Esophagus (tissue), 2 donors: ENCODE measurements at regions not wholly inside any gene's neighbourhood (a gene's known extent, or its start where the extent isn't known, plus 50 kb on each side); places are given as distances from the start of the nearest gene placed in this dataset.

Experiments used
- H3K27ac ChIP-seq, 2 donors: one replicate each; pipeline ENCODE4 v1.5.1; 2013; ENCODE audit warnings: low read depth in 2 of 2, mild to moderate bottlenecking in 2 of 2, inconsistent platforms in 1 of 2, low read length in 1 of 2, moderate library complexity in 1 of 2
- H3K27me3 ChIP-seq, 2 donors: one replicate each; pipeline ENCODE4 v1.6.1; 2013; ENCODE audit warnings: low read length in 2 of 2, control low read depth in 1 of 2, mild to moderate bottlenecking in 1 of 2; ENCODE audit not compliant: insufficient read depth in 2 of 2, control insufficient read depth in 1 of 2
- H3K36me3 ChIP-seq, 2 donors: one replicate each; pipeline ENCODE4 v1.6.1; 2013; ENCODE audit warnings: low read length in 1 of 2; ENCODE audit not compliant: control insufficient read depth in 2 of 2, insufficient read depth in 2 of 2
- H3K4me1 ChIP-seq, 2 donors: one replicate each; pipeline ENCODE4 v1.6.1; 2013; ENCODE audit warnings: low read length in 1 of 2; ENCODE audit not compliant: control insufficient read depth in 2 of 2, insufficient read depth in 2 of 2
- H3K4me3 ChIP-seq, 2 donors: one replicate each; pipeline ENCODE4 v1.5.1; 2013; ENCODE audit warnings: low read length in 2 of 2, mild to moderate bottlenecking in 2 of 2, low read depth in 1 of 2, moderate library complexity in 1 of 2
- H3K9me3 ChIP-seq, 2 donors: one replicate each; pipeline ENCODE4 v1.6.1; 2013; ENCODE audit warnings: mild to moderate bottlenecking in 2 of 2, low read depth in 1 of 2, low read length in 1 of 2, moderate library complexity in 1 of 2; ENCODE audit not compliant: control insufficient read depth in 2 of 2, insufficient read depth in 1 of 2
- WGBS, 2 donors: extraction: QIAGEN DNeasy Blood & Tissue Kit; methylation state at CpG; one replicate each; pipeline ENCODE4 v1.1.7; 2013; 5-methylcytosine and 5-hydroxymethylcytosine counted together
- donor health status: healthy with polysubstance abuse.
- donor health status: Bipolar disorder and iron deficiency.

GRCh38 chr15:94600505-94600904 lies 369.1 kb downstream of the MCTP2 start:
- no peak overlapping the region for H3K4me3 ChIP-seq
- H3K27me3 ChIP-seq, result no peaks in the 10 kb centered on the region
- H3K36me3 ChIP-seq, result no peaks in the 10 kb centered on the region
- WGBS, 2 donors, result 66 to 69% methylated on average over 8 of the region's 8 CpGs
- no peaks in the 10 kb centered on the region for H3K4me1 ChIP-seq
- H3K27ac ChIP-seq, result no peak overlapping the region
- no peaks in the 10 kb centered on the region for H3K9me3 ChIP-seq

- WGBS, 2 donors, result 74% methylated on average over 8 of the region's 8 CpGs
- peaks cover 0 to 3% of the 10 kb centered on the region in 2 donors for H3K27me3 ChIP-seq
- H3K36me3 ChIP-seq, result no peaks in the 10 kb centered on the region
- H3K9me3 ChIP-seq, result no peaks in the 10 kb centered on the region
- H3K4me3 ChIP-seq, result no peak overlapping the region
- H3K4me1 ChIP-seq, result no peaks in the 10 kb centered on the region
- H3K27ac ChIP-seq, result no peak overlapping the region
Measured at GRCh38 chr15:94602754-94603470, 371.6 kb downstream of the MCTP2 start.

- Histone ChIP-seq H3K4me3 (no peak overlapping the region), H3K27me3 (peaks cover 0 to 3% of the 10 kb centered on the region in 2 donors), H3K27ac (no peak overlapping the region), H3K36me3 (no peaks in the 10 kb centered on the region), H3K4me1 (no peaks in the 10 kb centered on the region), H3K9me3 (no peaks in the 10 kb centered on the region)
Measured at GRCh38 chr15:94606286-94606685, 374.9 kb downstream of the MCTP2 start.

GRCh38 chr15:94607176-94607654 lies 375.9 kb downstream of the MCTP2 start:
- Histone ChIP-seq H3K9me3 (no peaks in the 10 kb centered on the region), H3K36me3 (no peaks in the 10 kb centered on the region), H3K4me1 (no peaks in the 10 kb centered on the region), H3K27me3 (peaks cover 0 to 3% of the 10 kb centered on the region in 2 donors), H3K4me3 (no peak overlapping the region), H3K27ac (no peak overlapping the region)
- 53 to 55% methylated on average over 7 of the region's 7 CpGs for WGBS, 2 donors

- H3K27me3 ChIP-seq, result peaks cover 0 to 3% of the 10 kb centered on the region in 2 donors
- H3K36me3 ChIP-seq, result no peaks in the 10 kb centered on the region
- no peaks in the 10 kb centered on the region for H3K4me1 ChIP-seq
- H3K4me3 ChIP-seq, result no peak overlapping the region
- no peak overlapping the region for H3K27ac ChIP-seq
- H3K9me3 ChIP-seq, result no peaks in the 10 kb centered on the region
- WGBS, 2 donors, result 33 to 44% methylated on average over 2 of the region's 2 CpGs
Measured at GRCh38 chr15:94610069-94610468, 378.7 kb downstream of the MCTP2 start.

GRCh38 chr15:94610485-94610884 lies 379.1 kb downstream of the MCTP2 start:
- 77% methylated on average over 3 of the region's 3 CpGs for WGBS, 2 donors
- peaks cover 0 to 3% of the 10 kb centered on the region in 2 donors for H3K27me3 ChIP-seq

GRCh38 chr15:94611656-94612055 lies 380.3 kb downstream of the MCTP2 start:
- H3K27ac ChIP-seq, result no peak overlapping the region
- no peaks in the 10 kb centered on the region for H3K4me1 ChIP-seq
- H3K36me3 ChIP-seq, result no peaks in the 10 kb centered on the region
- WGBS, 2 donors, result 89 to 92% methylated on average over 2 of the region's 2 CpGs
- no peak overlapping the region for H3K4me3 ChIP-seq
- peaks cover 0 to 3% of the 10 kb centered on the region in 2 donors for H3K27me3 ChIP-seq
- no peaks in the 10 kb centered on the region for H3K9me3 ChIP-seq

More at GRCh38 chr15:94610485-94610884, 379.1 kb downstream of the MCTP2 start:
- H3K27ac ChIP-seq, result no peak overlapping the region
- H3K9me3 ChIP-seq, result no peaks in the 10 kb centered on the region
- no peaks in the 10 kb centered on the region for H3K4me1 ChIP-seq
- H3K36me3 ChIP-seq, result no peaks in the 10 kb centered on the region
- H3K4me3 ChIP-seq, result no peak overlapping the region

- WGBS, 2 donors, result 74 to 89% methylated on average over 3 of the region's 3 CpGs
- Histone ChIP-seq H3K4me3 (no peak overlapping the region), H3K27ac (no peak overlapping the region)
Measured at GRCh38 chr15:94615688-94616087, 384.3 kb downstream of the MCTP2 start.

GRCh38 chr15:94620632-94621031 lies 389.3 kb downstream of the MCTP2 start:
- 78 to 89% methylated on average over 5 of the region's 5 CpGs for WGBS, 2 donors
- Histone ChIP-seq H3K4me3 (no peak overlapping the region), H3K4me1 (no peaks in the 10 kb centered on the region), H3K27me3 (no peaks in the 10 kb centered on the region), H3K9me3 (no peaks in the 10 kb centered on the region), H3K36me3 (no peaks in the 10 kb centered on the region), H3K27ac (no peak overlapping the region)

More at GRCh38 chr15:94615688-94616087, 384.3 kb downstream of the MCTP2 start:
- Histone ChIP-seq H3K9me3 (no peaks in the 10 kb centered on the region), H3K36me3 (no peaks in the 10 kb centered on the region), H3K27me3 (no peaks in the 10 kb centered on the region), H3K4me1 (no peaks in the 10 kb centered on the region)

GRCh38 chr15:94621736-94622135 lies 390.4 kb downstream of the MCTP2 start:
- Histone ChIP-seq H3K27ac (no peak overlapping the region), H3K27me3 (no peaks in the 10 kb centered on the region), H3K4me1 (no peaks in the 10 kb centered on the region), H3K36me3 (no peaks in the 10 kb centered on the region), H3K4me3 (no peak overlapping the region), H3K9me3 (no peaks in the 10 kb centered on the region)
